Tibial nerve (tissue), 4 donors: ENCODE measurements at regions not wholly inside any gene's neighbourhood (a gene's known extent, or its start where the extent isn't known, plus 50 kb on each side); places are given as distances from the start of the nearest gene placed in this dataset.

Experiments
- DNase-seq, 2 donors: peaks; one replicate each; pipeline ENCODE4 v3.0.0-alpha.2; 2019; ENCODE audit warnings: low spot score in 2 of 2
- H3K27ac ChIP-seq, 4 donors: fragments of 200-600 bp; sonication (generic) in 3 of 4; one replicate each; pipeline ENCODE4 v1.5.1; 2017 to 2019; ENCODE audit warnings: mild to moderate bottlenecking in 1 of 4
- H3K27me3 ChIP-seq, 2 donors: fragments of 200-600 bp; sonication (generic) in 1 of 2; one replicate each; pipeline versions ENCODE4 v1.5.1 to v1.6.0; 2017 to 2019
- H3K36me3 ChIP-seq, 3 donors: fragments of 200-600 bp; sonication (generic); one replicate each; pipeline ENCODE4 v1.5.1; 2018 to 2019
- H3K4me1 ChIP-seq, 4 donors: fragments of 200-600 bp; sonication (generic) in 3 of 4; one replicate each; pipeline ENCODE4 v1.5.1; 2017 to 2019
- H3K4me3 ChIP-seq, 4 donors: fragments of 200-600 bp; sonication (generic) in 3 of 4; one replicate each; pipeline ENCODE4 v1.5.1; 2017 to 2019; ENCODE audit warnings: mild to moderate bottlenecking in 1 of 4, moderate library complexity in 1 of 4
- H3K9me3 ChIP-seq, 4 donors: fragments of 200-600 bp; sonication (generic) in 3 of 4; one replicate each; pipeline ENCODE4 v1.5.1; 2017 to 2019
- CTCF ChIP-seq, 5 experiments: fragments of 200-600 bp in 3 of 5; fragments of 450-650 bp in 2 of 5; sonication (generic) in 3 of 5; IDR thresholded peaks; one replicate each; pipeline ENCODE4 v1.5.1; 2016 to 2019; ENCODE audit warnings: antibody characterized with exemption in 5 of 5, mild to moderate bottlenecking in 3 of 5, moderate library complexity in 2 of 5
- EP300 ChIP-seq, 2 donors: sonication (generic); formaldehyde crosslinking; IDR thresholded peaks; one replicate each; pipeline ENCODE4 v1.6.1; 2017; ENCODE audit warnings: antibody characterized with exemption in 2 of 2, mild to moderate bottlenecking in 1 of 2
- POLR2A ChIP-seq, 2 donors: fragments of 450-650 bp; IDR thresholded peaks; one replicate each; pipeline ENCODE4 v1.6.1; 2017; ENCODE audit warnings: antibody characterized with exemption in 2 of 2, mild to moderate bottlenecking in 2 of 2, moderate library complexity in 2 of 2
- WGBS, 2 donors: methylation state at CpG; one replicate each; pipeline ENCODE4 v1.1.5; 2018; 5-methylcytosine and 5-hydroxymethylcytosine counted together

- Histone ChIP-seq H3K27me3 (peaks cover 0 to 2% of the 10 kb centered on the region in 2 donors), H3K36me3 (no peaks in the 10 kb centered on the region), H3K4me3 (no peak overlapping the region), H3K9me3 (peaks cover 0 to 5% (median 0%) of the 10 kb centered on the region in 4 donors), H3K4me1 (peaks cover 0 to 19% (median 0%) of the 10 kb centered on the region in 4 donors), H3K27ac (no peak overlapping the region)
- TF ChIP-seq CTCF (IDR thresholded peaks at IDR 0.05) (no peak), POLR2A (IDR thresholded peaks at IDR 0.05) (no peak), EP300 (IDR thresholded peaks at IDR 0.05) (no peak)
- DNase-seq, result no peak
- 50 to 59% methylated on average over 3 of the region's 3 CpGs for WGBS, 2 donors
Measured at GRCh38 chr11:36790526-36790925, 192.5 kb upstream of the RAG2 start.

- Histone ChIP-seq H3K4me1 (no peaks in the 10 kb centered on the region), H3K27ac (no peak overlapping the region), H3K9me3 (peaks cover 0 to 5% (median 0%) of the 10 kb centered on the region in 4 donors), H3K36me3 (no peaks in the 10 kb centered on the region), H3K27me3 (no peaks in the 10 kb centered on the region), H3K4me3 (no peak overlapping the region)
- no peak for DNase-seq
- no peak for TF ChIP-seq EP300 (IDR thresholded peaks at IDR 0.05)
- no peak for TF ChIP-seq CTCF (IDR thresholded peaks at IDR 0.05)
- TF ChIP-seq POLR2A (IDR thresholded peaks at IDR 0.05), result no peak
- WGBS, 2 donors, result 58 to 67% methylated on average over 1 of the region's 1 CpG
Measured at GRCh38 chr11:36783808-36784207, 185.8 kb upstream of the RAG2 start.

GRCh38 chr11:36779791-36780190, 181.8 kb upstream of the RAG2 start:
- TF ChIP-seq CTCF (IDR thresholded peaks at IDR 0.05) (no peak), POLR2A (IDR thresholded peaks at IDR 0.05) (no peak), EP300 (IDR thresholded peaks at IDR 0.05) (no peak)
- H3K27me3 ChIP-seq, result no peaks in the 10 kb centered on the region
- no peak for DNase-seq
- H3K4me3 ChIP-seq, result no peak overlapping the region
- H3K27ac ChIP-seq, result no peak overlapping the region
- H3K4me1 ChIP-seq, result no peaks in the 10 kb centered on the region
- H3K9me3 ChIP-seq, result no peaks in the 10 kb centered on the region
- 91 to 92% methylated on average over 3 of the region's 3 CpGs for WGBS, 2 donors
- no peaks in the 10 kb centered on the region for H3K36me3 ChIP-seq

- Histone ChIP-seq H3K27ac (no peak overlapping the region), H3K36me3 (no peaks in the 10 kb centered on the region), H3K4me1 (no peaks in the 10 kb centered on the region), H3K27me3 (no peaks in the 10 kb centered on the region), H3K9me3 (no peaks in the 10 kb centered on the region), H3K4me3 (no peak overlapping the region)
- DNase-seq, result no peak
- WGBS, 2 donors, result 69 to 80% methylated on average over 2 of the region's 2 CpGs
- TF ChIP-seq POLR2A (IDR thresholded peaks at IDR 0.05) (no peak), EP300 (IDR thresholded peaks at IDR 0.05) (no peak), CTCF (IDR thresholded peaks at IDR 0.05) (no peak)
Measured at GRCh38 chr11:36777311-36777710, 179.3 kb upstream of the RAG2 start.

GRCh38 chr11:36775756-36776155, 177.7 kb upstream of the RAG2 start:
- DNase-seq, result no peak
- no peaks in the 10 kb centered on the region for H3K9me3 ChIP-seq
- H3K27me3 ChIP-seq, result no peaks in the 10 kb centered on the region
- no peaks in the 10 kb centered on the region for H3K36me3 ChIP-seq
- H3K4me1 ChIP-seq, result no peaks in the 10 kb centered on the region
- no peak for TF ChIP-seq CTCF (IDR thresholded peaks at IDR 0.05)
- no peak for TF ChIP-seq EP300 (IDR thresholded peaks at IDR 0.05)
- no peak for TF ChIP-seq POLR2A (IDR thresholded peaks at IDR 0.05)
- no peak overlapping the region for H3K4me3 ChIP-seq
- H3K27ac ChIP-seq, result no peak overlapping the region
- WGBS, 2 donors, result 68 to 74% methylated on average over 2 of the region's 2 CpGs
